ENCODE measurements at regions not wholly inside any gene's neighbourhood (a gene's known extent, or its start where the extent isn't known, plus 50 kb on each side); places are given as distances from the start of the nearest gene placed in this dataset.
A peak's percentile ranks its signal among the peaks of the same experiment; 100 is the strongest.

- H3K9me3 Mint-ChIP-seq, result no peaks in the 10 kb centered on the region
- no peak overlapping the region for H3K27ac Mint-ChIP-seq
- peaks cover 25% of the 10 kb centered on the region for H3K27me3 Mint-ChIP-seq
- H3K4me1 Mint-ChIP-seq, result no peaks in the 10 kb centered on the region
- no peak for ATAC-seq (replicated peaks)
- no peaks in the 10 kb centered on the region for H3K36me3 Mint-ChIP-seq (ENCODE audit: low read depth)
- H3K4me3 Mint-ChIP-seq, result no peak overlapping the region
Observed at GRCh38 chr20:48541581-48542071, 286.2 kb downstream of the PREX1 start.

DNA sequence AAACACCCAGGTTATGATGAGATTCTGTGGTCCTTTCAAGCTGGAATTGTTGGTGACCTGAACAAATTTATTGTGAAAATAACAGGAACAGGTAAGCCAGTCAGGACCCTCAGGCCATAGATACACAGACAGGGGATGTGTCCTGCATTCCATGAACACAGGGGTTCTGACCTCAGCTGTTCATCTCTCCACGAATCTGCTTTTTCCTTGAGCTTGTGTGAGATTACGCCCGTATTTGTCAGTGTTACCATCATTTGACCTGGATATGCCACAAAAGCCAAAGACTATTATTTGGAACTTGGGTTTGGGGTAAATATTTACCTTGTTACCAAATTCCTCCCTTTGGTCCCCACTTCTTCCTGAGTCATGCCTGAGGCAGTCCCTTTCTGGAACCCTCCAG is 288.9 kb downstream of the PREX1 start:
- H3K9me3 Mint-ChIP-seq, result no peaks in the 10 kb centered on the region
- H3K36me3 Mint-ChIP-seq (ENCODE audit: low read depth), result no peaks in the 10 kb centered on the region

DNA sequence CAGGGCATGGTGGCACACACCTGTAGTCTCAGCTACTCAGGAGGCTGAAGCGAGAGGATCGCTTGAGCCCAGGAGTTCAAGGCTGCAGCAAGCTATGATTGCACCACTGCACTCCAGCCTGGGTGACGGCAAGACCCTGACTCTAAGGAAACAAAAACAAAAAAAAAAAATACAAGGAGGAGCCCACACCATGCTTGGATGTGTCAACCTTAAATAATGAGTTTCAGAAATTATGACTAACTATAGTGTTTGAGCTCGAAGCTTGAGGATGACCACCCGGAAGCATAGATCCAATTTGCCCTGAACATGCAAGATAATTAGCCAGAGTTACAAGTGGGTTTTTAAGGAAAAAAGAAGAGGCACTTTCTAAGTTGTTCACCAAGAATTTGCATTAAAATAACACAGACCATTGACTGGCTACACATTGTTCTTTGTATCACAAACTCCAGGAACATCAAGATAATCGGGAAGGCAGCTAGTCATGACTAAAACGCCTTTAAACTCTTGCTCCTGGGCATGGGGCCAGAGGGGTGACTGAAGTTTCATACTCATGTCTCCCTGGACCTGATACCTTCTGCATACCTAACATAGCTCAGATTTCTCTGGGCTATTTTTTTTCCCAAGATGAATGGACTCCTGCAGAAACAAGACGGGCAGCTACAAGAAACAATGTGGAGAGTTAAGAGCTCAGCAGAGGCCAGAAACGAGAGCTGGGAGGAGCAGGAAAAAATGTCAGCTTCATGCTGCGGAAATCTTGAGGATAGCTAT is 289.6 kb downstream of the PREX1 start:
- no peaks in the 10 kb centered on the region for H3K4me1 Mint-ChIP-seq
- H3K36me3 Mint-ChIP-seq (ENCODE audit: low read depth), result no peaks in the 10 kb centered on the region
- no peak for ATAC-seq (replicated peaks)
- H3K27me3 Mint-ChIP-seq, result peaks cover 16% of the 10 kb centered on the region
- no peaks in the 10 kb centered on the region for H3K9me3 Mint-ChIP-seq
- H3K27ac Mint-ChIP-seq, result no peak overlapping the region
- H3K4me3 Mint-ChIP-seq, result no peak overlapping the region

More for the DNA sequence above, 288.9 kb downstream of the PREX1 start:
- Mint-ChIP-seq H3K27ac (no peak overlapping the region), H3K4me1 (no peaks in the 10 kb centered on the region), H3K4me3 (no peak overlapping the region), H3K27me3 (peaks cover 15% of the 10 kb centered on the region)
- ATAC-seq (replicated peaks), result no peak

DNA sequence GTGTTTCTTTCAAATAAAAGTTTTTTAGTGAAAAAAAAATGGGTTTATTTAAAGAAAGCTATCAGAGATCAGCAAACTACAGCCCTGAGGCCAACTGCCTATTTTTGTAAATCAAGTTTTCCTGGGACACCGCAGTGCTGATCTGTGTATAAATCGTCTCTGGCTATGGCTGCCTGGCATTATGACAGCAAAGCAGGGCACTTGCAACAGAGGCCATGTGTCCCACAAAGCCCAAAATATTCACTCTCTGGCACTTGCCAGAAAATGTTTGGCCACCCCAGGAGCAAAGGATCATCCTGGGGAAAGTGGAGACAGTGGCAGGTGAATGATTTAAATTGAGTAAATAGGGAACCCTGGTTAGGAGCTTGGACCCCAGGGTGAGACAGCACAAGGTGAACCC is 291.6 kb downstream of the PREX1 start:
- Mint-ChIP-seq H3K4me1 (no peaks in the 10 kb centered on the region), H3K27me3 (peaks cover 15% of the 10 kb centered on the region), H3K4me3 (no peak overlapping the region), H3K36me3 (ENCODE audit: low read depth) (no peaks in the 10 kb centered on the region), H3K9me3 (no peaks in the 10 kb centered on the region), H3K27ac (no peak overlapping the region)
- ATAC-seq (replicated peaks), result no peak

DNA sequence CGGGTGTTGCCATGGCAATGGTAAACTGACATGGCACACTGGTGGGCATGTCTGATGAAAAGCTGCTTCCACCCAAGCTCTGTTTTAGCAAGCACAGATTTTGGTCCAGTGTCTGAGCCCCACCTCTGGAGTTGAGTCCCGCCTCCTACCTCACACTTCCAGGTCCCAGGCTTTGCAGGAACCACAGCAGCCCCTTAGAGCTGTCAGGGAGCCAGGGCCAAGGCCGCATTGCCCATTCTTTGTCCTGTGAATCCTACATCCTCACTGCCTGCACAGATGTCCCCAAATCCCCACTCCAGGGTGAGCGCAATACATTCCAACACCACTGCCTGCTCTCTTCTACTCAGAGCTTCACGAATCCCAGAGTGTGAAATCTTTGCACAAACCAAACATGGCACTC is 292.2 kb downstream of the PREX1 start:
- ATAC-seq (replicated peaks), result no peak
- no peak overlapping the region for H3K27ac Mint-ChIP-seq
- no peaks in the 10 kb centered on the region for H3K36me3 Mint-ChIP-seq (ENCODE audit: low read depth)
- H3K27me3 Mint-ChIP-seq, result peaks cover 20% of the 10 kb centered on the region
- H3K4me1 Mint-ChIP-seq, result no peaks in the 10 kb centered on the region
- no peak overlapping the region for H3K4me3 Mint-ChIP-seq
- H3K9me3 Mint-ChIP-seq, result no peaks in the 10 kb centered on the region

DNA sequence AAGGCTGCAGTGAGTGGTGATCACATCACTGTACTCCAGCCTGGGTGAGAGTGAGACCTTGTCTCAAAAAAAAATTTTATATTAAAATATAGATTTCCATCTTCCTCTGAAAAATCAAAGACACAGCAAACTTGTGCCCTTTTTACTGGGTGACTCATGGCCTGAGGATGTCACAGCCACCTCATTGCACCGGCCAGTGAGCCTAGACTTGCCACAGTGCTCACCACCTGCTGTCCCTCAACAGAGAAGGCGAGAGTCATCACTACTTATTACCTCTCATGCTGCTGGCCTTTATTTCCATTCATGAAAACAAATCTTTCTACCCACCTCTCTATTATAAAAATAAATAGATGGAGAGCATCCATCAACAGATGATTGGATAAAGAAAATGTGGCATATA is 295.8 kb downstream of the PREX1 start:
- Mint-ChIP-seq H3K36me3 (ENCODE audit: low read depth) (no peaks in the 10 kb centered on the region), H3K9me3 (no peaks in the 10 kb centered on the region), H3K4me3 (no peak overlapping the region), H3K4me1 (no peaks in the 10 kb centered on the region), H3K27ac (no peak overlapping the region), H3K27me3 (peaks cover 33% of the 10 kb centered on the region)
- peak; percentile 46 for ATAC-seq (replicated peaks)

DNA sequence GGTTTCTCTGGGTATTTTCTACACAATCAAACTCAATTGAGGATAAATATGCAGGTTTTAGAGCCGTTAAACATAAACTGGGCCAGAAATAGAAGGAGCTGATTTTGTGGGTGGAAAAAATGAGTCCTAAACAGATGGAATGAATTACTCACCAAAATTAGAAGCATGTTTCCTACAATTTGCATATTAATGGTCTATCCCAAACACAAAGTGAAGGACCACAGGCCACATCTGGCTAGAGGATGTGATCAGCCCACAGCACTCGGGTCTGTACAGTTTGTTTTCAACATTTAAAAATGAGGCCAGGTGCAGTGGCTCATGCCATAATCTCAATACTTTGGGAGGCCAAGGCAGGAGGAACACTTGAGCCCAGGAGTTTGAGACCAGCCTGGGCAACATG is 296.3 kb downstream of the PREX1 start:
- Mint-ChIP-seq H3K4me1 (no peaks in the 10 kb centered on the region), H3K9me3 (no peaks in the 10 kb centered on the region), H3K36me3 (ENCODE audit: low read depth) (no peaks in the 10 kb centered on the region), H3K27ac (no peak overlapping the region), H3K27me3 (peaks cover 36% of the 10 kb centered on the region), H3K4me3 (no peak overlapping the region)
- ATAC-seq (replicated peaks), result peak; percentile 34

DNA sequence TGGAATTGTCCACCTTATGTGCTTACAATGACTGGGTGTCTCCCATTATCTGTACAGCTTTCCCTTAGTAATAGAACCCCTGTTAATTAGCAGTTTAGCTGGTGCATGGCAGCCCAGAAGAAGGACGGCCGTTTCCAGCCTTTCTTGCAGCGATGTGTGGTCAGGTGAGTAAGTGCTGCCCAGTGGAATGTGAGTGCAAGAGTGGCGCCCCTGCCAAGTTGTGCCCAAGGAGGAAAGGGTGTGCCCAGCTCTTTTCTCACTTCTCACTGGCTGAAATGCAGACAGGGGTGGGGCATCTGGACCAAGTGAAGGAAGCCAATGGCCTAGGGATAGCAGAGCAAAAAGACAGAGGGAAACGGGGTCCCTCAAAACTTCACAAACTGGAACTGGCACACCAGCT is 296.8 kb downstream of the PREX1 start:
- no peaks in the 10 kb centered on the region for H3K36me3 Mint-ChIP-seq (ENCODE audit: low read depth)
- no peak overlapping the region for H3K4me3 Mint-ChIP-seq
- H3K4me1 Mint-ChIP-seq, result no peaks in the 10 kb centered on the region
- no peak for ATAC-seq (replicated peaks)
- H3K27ac Mint-ChIP-seq, result no peak overlapping the region
- H3K27me3 Mint-ChIP-seq, result peaks cover 38% of the 10 kb centered on the region
- H3K9me3 Mint-ChIP-seq, result no peaks in the 10 kb centered on the region

DNA sequence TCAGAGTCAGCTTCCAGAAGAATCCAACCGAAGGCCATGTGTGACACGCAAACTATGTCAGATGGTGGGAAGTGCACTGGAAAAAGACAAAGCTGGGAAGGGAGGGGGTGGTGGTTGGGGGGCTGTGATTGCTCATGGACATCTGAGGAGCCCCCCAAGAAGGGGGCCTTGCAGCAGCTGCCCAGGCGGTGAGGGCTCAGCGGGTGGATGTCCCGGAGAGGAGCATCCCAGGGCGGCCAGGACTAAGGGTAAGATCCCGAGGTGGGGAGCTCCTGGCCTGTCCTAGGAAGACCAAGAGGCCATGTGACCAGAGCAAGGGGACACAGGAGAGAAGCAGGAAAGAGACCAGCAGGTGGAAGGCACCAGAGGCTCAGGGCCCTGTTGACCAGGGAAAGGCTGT is 299.5 kb downstream of the PREX1 start:
- no peak for ATAC-seq (replicated peaks)
- Mint-ChIP-seq H3K4me1 (no peaks in the 10 kb centered on the region), H3K27ac (no peak overlapping the region), H3K36me3 (ENCODE audit: low read depth) (no peaks in the 10 kb centered on the region), H3K27me3 (peaks cover 35% of the 10 kb centered on the region), H3K9me3 (no peaks in the 10 kb centered on the region), H3K4me3 (no peak overlapping the region)

DNA sequence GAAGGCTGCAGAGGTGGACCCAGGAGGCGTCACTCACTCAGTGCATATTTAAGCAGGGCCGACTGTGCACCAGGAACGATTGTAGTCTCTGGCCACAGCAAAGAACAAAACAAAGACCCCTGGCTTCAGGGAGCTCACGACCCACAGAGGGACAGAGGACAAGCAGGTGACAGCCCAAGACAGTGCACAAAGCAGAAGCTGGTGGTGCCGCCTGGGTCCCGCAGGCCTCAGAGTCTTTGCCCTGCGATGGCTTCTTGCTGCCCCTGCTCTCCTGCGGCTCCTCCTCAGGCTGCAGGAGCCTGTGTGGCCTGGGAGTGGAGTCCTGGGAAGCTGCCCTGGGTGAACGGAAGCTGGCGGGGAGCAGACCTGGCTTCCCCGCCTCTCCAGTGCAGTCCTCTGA is 300.0 kb downstream of the PREX1 start:
- Mint-ChIP-seq H3K4me1 (no peaks in the 10 kb centered on the region), H3K27ac (no peak overlapping the region)
- ATAC-seq (replicated peaks), result no peak

DNA sequence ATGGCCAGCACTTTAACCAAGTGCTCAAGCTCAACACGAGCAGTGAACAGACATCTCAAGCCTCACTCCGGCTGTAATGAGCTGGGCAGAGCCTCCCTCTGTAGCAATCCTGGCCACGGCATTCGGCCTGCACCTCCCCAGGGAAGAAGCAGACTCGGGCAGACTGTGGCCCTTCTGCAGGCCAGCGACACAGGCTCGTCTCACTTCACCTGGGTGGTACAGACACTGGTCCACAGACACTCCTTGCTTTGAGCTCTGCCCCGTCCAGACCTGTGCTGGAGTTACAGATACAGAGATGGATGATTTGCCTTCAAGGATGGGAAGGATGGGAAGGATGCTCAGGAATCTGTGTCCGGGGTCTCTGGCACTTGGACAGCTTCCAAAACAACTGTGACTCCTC is 300.9 kb downstream of the PREX1 start:
- Mint-ChIP-seq H3K27ac (no peak overlapping the region), H3K36me3 (ENCODE audit: low read depth) (no peaks in the 10 kb centered on the region), H3K9me3 (no peaks in the 10 kb centered on the region), H3K4me1 (no peaks in the 10 kb centered on the region), H3K27me3 (peaks cover 37% of the 10 kb centered on the region), H3K4me3 (no peak overlapping the region)
- ATAC-seq (replicated peaks), result no peak

More for the DNA sequence above, 300.0 kb downstream of the PREX1 start:
- H3K27me3 Mint-ChIP-seq, result peaks cover 38% of the 10 kb centered on the region
- no peak overlapping the region for H3K4me3 Mint-ChIP-seq
- H3K36me3 Mint-ChIP-seq (ENCODE audit: low read depth), result no peaks in the 10 kb centered on the region
- no peaks in the 10 kb centered on the region for H3K9me3 Mint-ChIP-seq

DNA sequence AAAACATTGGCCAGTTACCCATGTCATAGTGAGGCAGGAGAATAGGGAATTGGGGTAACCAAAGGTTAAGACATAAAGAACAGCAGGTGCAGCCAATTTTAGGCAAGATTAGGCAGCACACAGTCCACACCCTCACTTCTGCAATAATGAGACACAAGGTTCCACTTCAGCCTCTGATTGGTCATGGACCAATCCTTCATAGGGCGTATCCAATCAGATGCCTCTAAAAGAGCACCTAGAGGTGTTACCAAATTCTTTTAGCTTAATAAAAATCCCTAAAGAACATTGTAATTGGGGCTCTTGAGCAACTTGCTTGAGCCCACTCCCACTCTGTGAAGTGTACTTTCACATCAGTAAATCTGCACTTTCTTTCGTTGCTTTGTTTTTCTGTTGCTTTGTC is 302.4 kb downstream of the PREX1 start:
- Mint-ChIP-seq H3K4me3 (no peak overlapping the region), H3K36me3 (ENCODE audit: low read depth) (no peaks in the 10 kb centered on the region), H3K4me1 (no peaks in the 10 kb centered on the region), H3K9me3 (no peaks in the 10 kb centered on the region), H3K27me3 (peaks cover 30% of the 10 kb centered on the region), H3K27ac (no peak overlapping the region)
- no peak for ATAC-seq (replicated peaks)

DNA sequence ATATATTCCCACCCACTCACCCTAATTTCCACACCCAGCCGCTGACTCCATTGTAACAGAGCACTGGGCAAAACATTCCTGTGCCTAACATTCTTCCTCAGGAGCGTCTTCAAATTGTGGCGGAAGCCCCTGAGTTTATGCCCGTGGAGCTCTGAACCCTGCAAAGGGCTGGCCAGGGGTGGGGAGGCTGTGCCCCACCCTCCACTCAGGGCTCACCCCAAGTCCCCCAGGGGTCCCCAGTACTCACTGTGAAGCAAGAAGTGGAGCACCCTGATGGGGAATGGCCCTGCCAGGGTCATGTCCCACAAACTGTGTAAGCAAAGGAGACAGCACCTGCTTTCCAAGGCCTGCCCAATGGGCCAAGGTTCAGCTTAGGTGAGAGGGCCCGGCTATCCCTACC is 303.2 kb downstream of the PREX1 start:
- Mint-ChIP-seq H3K9me3 (no peaks in the 10 kb centered on the region), H3K4me1 (no peaks in the 10 kb centered on the region), H3K27me3 (peaks cover 30% of the 10 kb centered on the region), H3K36me3 (ENCODE audit: low read depth) (no peaks in the 10 kb centered on the region), H3K27ac (no peak overlapping the region), H3K4me3 (no peak overlapping the region)
- no peak for ATAC-seq (replicated peaks)

DNA sequence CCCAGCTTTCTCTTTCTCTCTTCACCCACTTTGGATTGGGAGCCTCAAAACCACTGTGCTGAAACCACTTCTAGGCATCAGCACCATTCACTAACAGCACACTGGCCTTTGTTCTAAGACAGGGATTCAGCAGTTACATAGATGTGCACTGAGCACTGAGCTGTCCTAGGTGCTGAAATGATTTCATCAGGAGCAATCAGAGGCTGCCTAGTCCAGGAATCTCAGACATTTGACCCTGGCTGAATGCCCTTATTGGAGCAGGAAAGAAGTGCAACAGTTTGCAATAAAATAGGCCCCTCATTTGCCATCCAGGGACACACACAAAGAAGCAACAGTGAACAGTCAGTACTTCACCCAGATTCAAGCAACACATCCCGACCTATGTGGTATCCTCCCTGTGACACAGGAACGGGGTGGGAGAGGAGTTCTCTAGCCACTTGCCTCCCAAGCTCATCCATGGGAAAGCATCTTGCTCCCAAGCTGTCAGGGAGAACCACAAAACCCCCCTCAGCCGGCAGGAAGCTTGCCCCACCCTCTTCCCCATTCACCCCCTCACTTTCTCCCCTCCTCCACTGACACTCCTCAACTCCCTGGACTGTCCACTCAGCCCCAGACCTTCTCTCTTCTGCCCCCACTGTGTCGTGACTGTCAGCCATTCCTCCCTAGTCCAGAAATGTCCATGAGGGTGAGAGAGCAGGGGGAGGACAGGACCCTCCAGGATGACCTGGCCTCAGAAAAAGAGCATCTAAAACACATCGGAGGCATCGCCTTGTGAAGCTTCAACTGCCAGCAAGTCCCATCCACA is 304.4 kb downstream of the PREX1 start:
- H3K27me3 Mint-ChIP-seq, result peaks cover 26% of the 10 kb centered on the region
- H3K4me3 Mint-ChIP-seq, result no peak overlapping the region
- H3K36me3 Mint-ChIP-seq (ENCODE audit: low read depth), result no peaks in the 10 kb centered on the region
- no peaks in the 10 kb centered on the region for H3K9me3 Mint-ChIP-seq
- H3K27ac Mint-ChIP-seq, result no peak overlapping the region
- no peaks in the 10 kb centered on the region for H3K4me1 Mint-ChIP-seq
- no peak for ATAC-seq (replicated peaks)

- H3K27me3 Mint-ChIP-seq, result peaks cover 20% of the 10 kb centered on the region
- no peaks in the 10 kb centered on the region for H3K4me1 Mint-ChIP-seq
- H3K36me3 Mint-ChIP-seq (ENCODE audit: low read depth), result no peaks in the 10 kb centered on the region
- ATAC-seq (replicated peaks), result no peak
- no peak overlapping the region for H3K4me3 Mint-ChIP-seq
- H3K27ac Mint-ChIP-seq, result no peak overlapping the region
- no peaks in the 10 kb centered on the region for H3K9me3 Mint-ChIP-seq
Observed at GRCh38 chr20:48521121-48521520, 306.7 kb downstream of the PREX1 start.

Measured in activated T-helper 17 cell treated with anti-CD3 and anti-CD28 coated beads, Interleukin-2, amount 50 U/mL, for 72 hours (primary cell).